DMS53 treated with DMSO at 0.1 percent for 48 hours (cell line): ENCODE measurements at regions not wholly inside any gene's neighbourhood (a gene's known extent, or its start where the extent isn't known, plus 50 kb on each side); places are given as distances from the start of the nearest gene placed in this dataset.

ENCODE experiments used
- DNase-seq: peaks from one replicate; lab custom pipeline; 2025; ENCODE audit not compliant: unreplicated experiment; lab: John Stamatoyannopoulos, UW

- DNase-seq = no peak
Measured at GRCh38 chr4:186360551-186360950, 94.6 kb downstream of the F11 start.

- no peak for DNase-seq
Measured at GRCh38 chr4:186351668-186352194, 85.7 kb downstream of the F11 start.

- DNase-seq = no peak
Measured at GRCh38 chr4:186348433-186348832, 82.4 kb downstream of the F11 start.

- no peak for DNase-seq
Measured at GRCh38 chr4:186347743-186348142, 81.8 kb downstream of the F11 start.

- no peak for DNase-seq
Measured at GRCh38 chr4:186345184-186345583, 79.2 kb downstream of the F11 start.

GRCh38 chr4:186342582-186342981, 76.6 kb downstream of the F11 start:
- no peak for DNase-seq

- DNase-seq = no peak
Measured at GRCh38 chr4:186341655-186342054, 75.7 kb downstream of the F11 start.
